HEK293T (cell line): ENCODE measurements at regions not wholly inside any gene's neighbourhood (a gene's known extent, or its start where the extent isn't known, plus 50 kb on each side); places are given as distances from the start of the nearest gene placed in this dataset.

Experiments
- CTCF ChIA-PET: fragments of 350-600 bp; formaldehyde crosslinking; extraction: SDS; loops from one replicate; lab custom pipeline; 2021; ENCODE audit warnings: antibody characterized with exemption, inconsistent platforms; lab: Yijun Ruan, JAX
- POLR2A ChIA-PET: fragments of 350-600 bp; formaldehyde crosslinking; extraction: SDS; loops from one replicate; lab custom pipeline; 2020; ENCODE audit warnings: antibody characterized with exemption, inconsistent platforms; lab: Yijun Ruan, JAX
- DNase-seq: peaks from one replicate; pipeline ENCODE4 v3.0.0; 2012; ENCODE audit warnings: mixed read lengths; ENCODE audit errors: extremely low spot score
- ARNT ChIP-seq: fragments of 450-650 bp; IDR thresholded peaks from 2 replicates; pipeline ENCODE4 v1.6.1; 2017; ENCODE audit warnings: mild to moderate bottlenecking
- BHLHE40 ChIP-seq: fragments of 450-650 bp; IDR thresholded peaks from 2 replicates; pipeline ENCODE4 v1.6.1; 2016; ENCODE audit warnings: mild to moderate bottlenecking, moderate library complexity, borderline replicate concordance
- CTBP1 ChIP-seq: fragments of 450-650 bp; IDR thresholded peaks from 2 replicates; pipeline ENCODE4 v1.6.1; 2016; ENCODE audit warnings: borderline replicate concordance
- ELF4 ChIP-seq: fragments of 450-650 bp; IDR thresholded peaks from 2 replicates; pipeline ENCODE4 v1.6.1; 2017; ENCODE audit warnings: antibody characterized with exemption
- FOXA1 ChIP-seq: fragments of 450-650 bp; IDR thresholded peaks from 2 replicates; pipeline ENCODE4 v1.6.1; 2016; ENCODE audit warnings: mild to moderate bottlenecking
- FOXK2 ChIP-seq: fragments of 450-650 bp; IDR thresholded peaks from 2 replicates; pipeline ENCODE4 v1.6.1; 2016; ENCODE audit warnings: mild to moderate bottlenecking
- FOXM1 ChIP-seq: fragments of 450-650 bp; IDR thresholded peaks from 2 replicates; pipeline ENCODE4 v1.6.1; 2017; ENCODE audit warnings: mild to moderate bottlenecking, borderline replicate concordance
- HDGF ChIP-seq: fragments of 450-650 bp; IDR thresholded peaks from 2 replicates; pipeline ENCODE4 v1.6.1; 2017; ENCODE audit warnings: antibody characterized with exemption, borderline replicate concordance
- L3MBTL2 ChIP-seq: fragments of 450-650 bp; conservative IDR thresholded peaks from 2 replicates; pipeline ENCODE4 v1.6.1; 2016; ENCODE audit warnings: mild to moderate bottlenecking
- LEF1 ChIP-seq: fragments of 450-650 bp; IDR thresholded peaks from 2 replicates; pipeline ENCODE4 v1.6.1; 2017; ENCODE audit warnings: mild to moderate bottlenecking, borderline replicate concordance
- NFRKB ChIP-seq: fragments of 450-650 bp; IDR thresholded peaks from 2 replicates; pipeline ENCODE4 v1.6.1; 2016; ENCODE audit warnings: mild to moderate bottlenecking, moderate library complexity
- SP1 ChIP-seq: fragments of 450-650 bp; IDR thresholded peaks from 2 replicates; pipeline ENCODE4 v1.6.1; 2017
- SUZ12 ChIP-seq: fragments of 450-650 bp; IDR thresholded peaks from 2 replicates; pipeline ENCODE4 v1.6.1; 2016; ENCODE audit warnings: mild to moderate bottlenecking
- TARDBP ChIP-seq: fragments of 450-650 bp; IDR thresholded peaks from 2 replicates; pipeline ENCODE4 v1.6.1; 2016
- ZNF384 ChIP-seq: fragments of 450-650 bp; IDR thresholded peaks from 2 replicates; pipeline ENCODE4 v1.6.1; 2016
- TF ChIP-seq, protein P1 (sequence below): fragments of 450-650 bp; IDR thresholded peaks from 2 replicates; pipeline ENCODE4 v1.6.1; 2016

DNA sequence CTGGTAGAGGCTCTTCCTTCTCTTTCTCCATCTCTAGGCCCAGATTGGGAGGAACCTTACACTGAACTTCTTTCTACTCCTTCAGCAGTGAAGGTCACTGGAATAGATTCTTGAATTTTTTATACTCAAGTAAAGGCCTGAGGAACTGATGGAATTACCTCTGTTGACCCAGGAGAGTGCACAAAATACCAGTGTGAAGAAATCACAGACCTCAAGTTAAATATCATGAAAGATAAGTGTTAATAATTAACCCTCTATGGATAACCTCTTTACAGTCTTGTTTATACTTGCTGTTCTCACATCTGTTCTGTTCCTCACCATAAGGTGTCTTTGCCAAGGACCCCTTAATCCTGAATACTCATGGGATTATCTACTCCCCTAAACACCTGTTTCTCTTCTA lies 244.4 kb upstream of the STAC start:
- no peak for TF ChIP-seq CTBP1
- TF ChIP-seq TARDBP = no peak
- ChIA-PET POLR2A (no interaction called here), CTCF (no interaction called here)
- DNase-seq = no peak

DNA sequence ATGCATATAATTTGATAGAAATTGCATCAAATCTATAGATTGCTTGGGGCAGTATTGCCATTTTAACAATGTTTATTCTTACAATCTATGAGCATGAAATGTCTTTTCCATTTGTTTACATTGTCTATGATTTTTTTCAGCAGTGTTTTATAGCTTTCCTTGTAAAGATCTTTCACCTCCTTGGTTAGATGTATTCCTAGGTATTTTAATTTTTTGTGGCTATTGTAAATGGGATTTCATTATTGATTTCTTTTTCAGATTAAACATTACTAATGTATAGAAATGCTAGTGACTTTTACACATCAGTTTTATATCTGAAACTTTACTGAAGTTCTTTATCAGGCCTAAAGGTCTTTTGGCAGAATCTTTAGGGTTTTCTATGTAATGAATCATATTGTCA lies 237.6 kb upstream of the STAC start:
- no peak for DNase-seq
- POLR2A ChIA-PET = no interaction called here
- TF ChIP-seq TARDBP = no peak
- no peak for TF ChIP-seq HDGF
- TF ChIP-seq ZNF384 = no peak
- TF ChIP-seq NFRKB = no peak
- no peak for TF ChIP-seq L3MBTL2
- TF ChIP-seq CTBP1 = no peak
- TF ChIP-seq FOXM1 = no peak
- TF ChIP-seq ARNT = no peak
- TF ChIP-seq LEF1 = no peak
- TF ChIP-seq SUZ12 = no peak
- CTCF ChIA-PET = no interaction called here

DNA sequence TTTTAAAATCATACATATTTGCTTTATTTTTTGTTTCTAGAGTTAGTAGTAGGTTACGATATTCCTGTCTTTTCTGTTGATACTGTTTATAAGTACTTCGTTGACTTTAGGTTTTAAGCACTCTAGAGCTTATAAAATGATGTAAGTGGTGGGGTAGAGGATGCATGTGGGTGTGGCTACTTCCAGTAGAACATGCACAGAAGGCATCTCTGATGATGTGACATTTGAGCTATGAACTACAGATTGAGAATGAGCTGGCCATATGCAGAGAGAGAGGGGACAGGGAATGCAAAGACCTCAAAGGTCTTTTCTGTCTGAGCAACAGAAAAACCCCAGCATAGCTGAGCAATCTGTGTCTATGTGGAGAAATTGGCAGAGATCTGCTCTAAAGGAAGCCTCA lies 233.9 kb upstream of the STAC start:
- POLR2A ChIA-PET = no interaction called here
- DNase-seq = no peak
- CTCF ChIA-PET = no interaction called here
- TF ChIP-seq FOXK2 (no peak), ARNT (no peak), TARDBP (no peak), SP1 (no peak), LEF1 (no peak), NFRKB (no peak), FOXM1 (no peak), ELF4 (no peak), SUZ12 (no peak), CTBP1 (no peak), BHLHE40 (no peak), FOXA1 (no peak), ZNF384 (no peak), L3MBTL2 (no peak), HDGF (no peak)
- TF ChIP-seq, protein P1, sequence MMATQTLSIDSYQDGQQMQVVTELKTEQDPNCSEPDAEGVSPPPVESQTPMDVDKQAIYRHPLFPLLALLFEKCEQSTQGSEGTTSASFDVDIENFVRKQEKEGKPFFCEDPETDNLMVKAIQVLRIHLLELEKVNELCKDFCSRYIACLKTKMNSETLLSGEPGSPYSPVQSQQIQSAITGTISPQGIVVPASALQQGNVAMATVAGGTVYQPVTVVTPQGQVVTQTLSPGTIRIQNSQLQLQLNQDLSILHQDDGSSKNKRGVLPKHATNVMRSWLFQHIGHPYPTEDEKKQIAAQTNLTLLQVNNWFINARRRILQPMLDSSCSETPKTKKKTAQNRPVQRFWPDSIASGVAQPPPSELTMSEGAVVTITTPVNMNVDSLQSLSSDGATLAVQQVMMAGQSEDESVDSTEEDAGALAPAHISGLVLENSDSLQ = no peak

DNA sequence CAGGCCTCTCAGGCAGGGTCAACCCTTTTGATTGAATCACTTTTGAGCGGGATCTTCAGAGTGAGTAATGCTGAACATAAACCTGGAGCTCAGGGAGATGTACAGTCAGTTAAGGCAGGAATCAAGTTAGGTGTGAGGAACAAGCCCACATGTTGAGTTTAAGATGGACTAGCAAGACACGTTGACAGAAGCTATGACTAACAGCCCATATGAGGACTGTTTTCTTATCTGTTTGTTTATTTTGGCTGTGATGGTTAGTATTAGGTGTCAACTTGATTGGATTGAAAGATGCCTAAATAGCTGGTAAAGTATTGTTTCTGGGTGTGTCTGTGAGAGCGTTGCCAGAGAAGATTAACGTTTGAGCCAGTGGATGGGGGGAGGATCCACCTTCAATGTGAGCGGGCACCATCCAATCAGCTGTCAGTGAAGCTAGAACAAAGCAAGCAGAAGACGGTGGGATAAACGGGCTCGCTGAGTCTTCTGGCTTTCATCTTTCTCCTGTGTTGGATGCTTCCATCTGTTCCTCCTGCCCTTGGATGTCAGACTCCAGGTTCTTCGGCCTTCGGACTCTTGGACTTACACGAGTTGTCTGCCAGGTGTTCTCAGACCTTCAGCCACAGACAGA lies 232.3 kb upstream of the STAC start:
- CTCF ChIA-PET = no interaction called here
- TF ChIP-seq ARNT = no peak
- no peak for TF ChIP-seq CTBP1
- DNase-seq = no peak
- POLR2A ChIA-PET = no interaction called here

DNA sequence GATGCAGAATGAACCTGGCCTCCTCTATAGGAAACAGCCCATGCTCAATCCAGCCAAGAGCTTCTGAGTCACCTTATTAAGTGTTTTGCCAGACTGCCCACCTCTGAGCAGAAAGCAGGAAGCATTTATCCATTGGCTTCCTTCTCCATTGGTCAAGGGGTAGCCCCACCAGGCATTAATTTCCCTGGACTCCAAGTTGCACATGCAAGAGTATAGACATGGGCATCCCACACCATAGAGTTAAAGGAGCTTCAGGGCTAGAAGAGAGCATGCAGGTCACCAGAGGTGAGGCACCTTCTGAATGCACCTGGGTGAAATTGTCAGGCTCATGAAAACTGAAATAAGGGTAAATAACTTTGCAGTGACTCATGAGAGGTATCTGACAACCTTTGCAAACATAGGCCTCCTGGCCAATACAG lies 230.8 kb upstream of the STAC start:
- ChIA-PET CTCF (no interaction called here), POLR2A (no interaction called here)
- TF ChIP-seq ARNT = no peak
- no peak for TF ChIP-seq BHLHE40
- TF ChIP-seq, protein P1 = no peak
- no peak for DNase-seq

DNA sequence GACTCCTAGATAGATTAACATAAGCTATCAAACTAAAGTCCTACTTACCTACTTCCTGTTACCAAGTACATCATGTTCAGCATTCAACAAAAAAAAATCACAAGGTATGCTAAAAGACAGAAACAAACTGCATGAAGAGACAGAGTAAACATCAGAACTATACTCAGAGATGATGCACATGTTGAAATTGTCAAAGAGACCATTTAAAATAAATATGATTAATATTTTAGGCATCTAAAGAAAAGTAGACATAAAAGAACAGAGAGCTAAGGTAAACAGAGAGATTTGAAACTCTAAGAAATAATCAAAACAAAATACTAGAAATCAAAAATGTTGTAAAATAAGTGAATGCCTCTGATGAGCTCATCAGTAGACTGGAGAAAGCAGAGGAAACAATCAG lies 224.8 kb upstream of the STAC start:
- CTCF ChIA-PET = interaction anchor here (0.6 kb wide), 1 partner anchor 452 kb away, joined by 3 read pairs; no protein-coding TSS in a partner anchor
- POLR2A ChIA-PET = no interaction called here
- TF ChIP-seq ZNF384 = no peak
- no peak for TF ChIP-seq ARNT
- no peak for TF ChIP-seq FOXK2
- TF ChIP-seq, protein P1 = no peak
- TF ChIP-seq SP1 = no peak
- no peak for TF ChIP-seq NFRKB
- TF ChIP-seq LEF1 = no peak
- TF ChIP-seq SUZ12 = no peak
- TF ChIP-seq L3MBTL2 = no peak
- no peak for TF ChIP-seq BHLHE40
- no peak for TF ChIP-seq TARDBP
- no peak for TF ChIP-seq CTBP1
- TF ChIP-seq FOXM1 = no peak
- no peak for TF ChIP-seq HDGF
- TF ChIP-seq FOXA1 = no peak
- DNase-seq = no peak

DNA sequence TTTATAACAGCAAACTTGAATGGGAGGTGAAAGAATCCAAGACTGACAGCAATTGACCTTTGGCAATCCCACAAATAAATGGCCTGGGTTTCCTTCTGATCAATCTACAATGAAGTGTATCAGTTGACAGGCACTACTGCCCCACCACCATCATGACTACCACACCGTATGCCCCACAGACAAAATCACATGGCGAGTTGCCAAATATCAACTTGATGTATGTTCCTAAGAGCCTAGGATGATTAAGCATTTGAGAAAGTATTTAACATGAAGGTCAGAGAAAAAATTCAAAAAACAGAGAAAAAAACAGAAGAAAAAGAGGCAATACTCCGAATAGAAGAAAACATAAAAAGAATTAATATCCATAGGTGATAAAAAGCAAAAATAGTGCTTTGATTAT lies 215.9 kb upstream of the STAC start:
- no peak for DNase-seq
- ChIA-PET CTCF (no interaction called here), POLR2A (no interaction called here)
- no peak for TF ChIP-seq L3MBTL2
- TF ChIP-seq BHLHE40 = no peak
- TF ChIP-seq CTBP1 = no peak
- TF ChIP-seq ZNF384 = no peak
- TF ChIP-seq ELF4 = no peak
- no peak for TF ChIP-seq TARDBP
- no peak for TF ChIP-seq SP1
